GM21526 (cell line): ENCODE measurements at regions not wholly inside any gene's neighbourhood (a gene's known extent, or its start where the extent isn't known, plus 50 kb on each side); places are given as distances from the start of the nearest gene placed in this dataset.

Experiments
- ATAC-seq: cut with Tn5 transposase; IDR thresholded peaks from one replicate; pipeline ENCODE4 v1.9.1; 2021; ENCODE audit warnings: moderate library complexity; ENCODE audit not compliant: unreplicated experiment, low FRiP score

DNA sequence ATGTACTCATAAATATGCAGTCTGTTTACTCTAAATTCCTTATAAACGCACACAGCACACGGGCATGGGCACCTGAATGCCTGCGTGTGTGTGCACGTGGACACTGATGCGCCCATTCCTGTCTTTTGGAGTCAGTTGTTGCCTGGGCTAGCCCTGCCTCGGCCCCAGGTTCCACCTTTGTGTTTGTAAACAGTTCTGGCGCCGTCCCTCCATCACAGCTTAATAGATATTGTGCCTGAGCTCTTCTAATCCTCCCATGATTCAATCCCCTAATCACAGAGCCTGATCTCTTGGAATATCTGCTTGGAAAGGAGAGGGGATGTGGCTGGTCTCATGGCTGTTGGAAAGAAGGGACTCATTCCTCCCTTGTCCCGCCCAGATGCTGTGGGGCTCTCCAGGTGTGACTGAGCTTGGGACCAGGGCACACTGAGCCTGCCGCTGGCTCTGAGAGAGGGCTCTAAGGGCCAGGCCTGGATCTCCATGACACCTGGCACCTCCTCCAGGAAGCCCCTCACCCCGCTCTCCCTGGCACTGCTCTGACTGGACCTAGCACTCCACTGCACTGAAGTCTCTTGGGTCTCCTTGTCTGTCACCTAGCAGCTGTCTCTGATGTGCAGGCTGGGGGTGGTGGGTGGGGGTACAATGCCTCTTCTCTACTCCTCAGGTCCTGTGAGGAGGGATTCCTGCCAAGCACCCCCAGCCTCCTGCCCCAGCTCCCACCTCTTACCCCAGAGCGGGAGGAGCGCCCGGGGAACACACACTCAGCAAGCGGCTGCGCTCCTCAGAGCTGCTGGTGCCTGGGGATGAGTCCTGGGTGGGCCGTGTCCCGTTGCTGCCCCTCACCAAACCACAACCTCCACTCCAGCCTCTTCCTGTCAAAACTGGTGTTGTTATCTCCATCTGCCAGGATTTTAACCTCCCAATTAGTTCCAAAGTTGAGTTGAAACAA, 181.3 kb downstream of the INHBB start:
- ATAC-seq = no peak

DNA sequence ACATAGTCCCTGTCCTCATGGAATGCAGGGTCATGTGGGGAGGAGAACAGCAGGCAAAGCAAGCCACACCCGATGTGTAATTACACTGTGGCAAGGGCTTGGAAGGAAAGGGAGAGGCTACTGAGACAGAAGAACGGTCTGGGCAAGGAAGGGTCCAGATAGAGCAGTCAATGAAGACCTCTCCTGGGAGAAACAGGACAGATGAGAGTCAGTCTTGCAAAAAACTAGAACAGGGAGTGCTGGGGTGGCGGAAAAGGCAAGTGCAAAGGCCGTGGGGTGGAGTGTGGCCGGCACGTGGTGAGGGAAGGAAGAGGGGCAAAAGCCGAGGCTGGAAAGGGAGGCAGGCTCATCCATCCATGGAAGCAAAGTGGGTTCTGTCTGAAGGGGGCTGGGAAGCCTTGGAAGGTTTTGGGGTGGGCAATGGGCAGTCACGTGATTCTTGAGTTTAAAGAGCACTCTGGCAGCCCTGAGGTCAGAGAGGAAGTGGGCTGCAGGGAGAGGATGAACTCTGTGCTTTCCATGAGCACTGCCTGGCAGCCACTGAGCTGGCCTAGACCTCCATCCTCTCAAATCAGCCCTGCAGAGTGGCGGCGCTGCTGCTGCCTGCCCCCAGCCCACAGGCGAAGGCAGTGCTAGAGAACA, 182.2 kb downstream of the INHBB start:
- ATAC-seq = no peak

DNA sequence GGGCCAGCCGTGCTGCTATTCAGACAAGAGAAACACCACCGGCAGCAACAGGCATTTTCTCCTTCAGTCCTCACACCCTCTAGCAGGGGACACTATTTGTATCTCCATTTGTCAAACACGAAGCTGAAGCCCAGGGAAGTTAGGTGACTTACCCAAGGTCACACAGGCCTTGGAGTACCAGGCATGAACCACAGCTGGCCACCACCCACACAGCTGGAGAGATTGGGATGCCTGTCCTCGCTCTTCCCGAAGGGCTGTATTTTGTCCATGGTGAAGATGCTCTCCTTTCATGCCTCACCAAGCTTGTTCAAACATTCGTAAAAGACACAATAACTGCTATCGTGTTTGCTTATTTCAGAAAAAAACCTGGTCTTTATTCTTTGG, 182.7 kb downstream of the INHBB start:
- ATAC-seq = no peak

DNA sequence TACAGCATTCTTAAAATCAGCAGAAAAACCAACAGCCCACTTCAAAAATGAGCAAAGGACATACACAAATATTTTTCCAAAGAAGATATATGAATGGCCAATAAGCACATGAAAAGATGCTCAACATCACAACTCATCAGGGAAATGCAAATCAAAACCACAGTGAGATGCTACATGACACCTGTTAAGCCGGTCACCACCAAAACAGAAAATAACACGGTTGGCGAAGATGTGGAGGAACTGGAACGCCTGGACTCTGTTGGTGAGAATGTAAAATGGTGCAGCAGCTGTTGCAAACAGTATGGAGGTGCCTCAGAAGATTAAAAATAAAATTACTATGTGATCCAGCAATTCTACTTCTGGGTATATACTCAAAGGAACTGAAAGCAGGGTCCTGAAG, 184.8 kb downstream of the INHBB start:
- no peak for ATAC-seq

DNA sequence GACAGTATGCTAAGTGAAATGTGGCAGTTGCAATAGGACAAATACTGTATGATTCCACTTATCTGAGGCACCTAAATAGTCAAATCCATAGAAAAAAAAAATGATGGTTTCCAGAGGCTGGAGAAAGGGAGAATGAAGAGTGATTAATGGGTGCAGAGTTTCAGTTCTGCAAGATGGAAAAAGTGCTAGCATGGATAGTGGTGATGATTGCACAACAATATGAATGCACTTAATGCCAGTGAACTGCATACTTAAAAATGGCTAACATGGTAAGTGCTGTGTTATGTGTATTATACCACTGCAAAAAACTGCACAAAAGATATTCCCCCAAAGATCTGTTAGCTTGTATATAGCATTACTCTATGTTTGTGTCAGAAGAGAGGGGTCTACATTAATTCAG, 185.4 kb downstream of the INHBB start:
- no peak for ATAC-seq

DNA sequence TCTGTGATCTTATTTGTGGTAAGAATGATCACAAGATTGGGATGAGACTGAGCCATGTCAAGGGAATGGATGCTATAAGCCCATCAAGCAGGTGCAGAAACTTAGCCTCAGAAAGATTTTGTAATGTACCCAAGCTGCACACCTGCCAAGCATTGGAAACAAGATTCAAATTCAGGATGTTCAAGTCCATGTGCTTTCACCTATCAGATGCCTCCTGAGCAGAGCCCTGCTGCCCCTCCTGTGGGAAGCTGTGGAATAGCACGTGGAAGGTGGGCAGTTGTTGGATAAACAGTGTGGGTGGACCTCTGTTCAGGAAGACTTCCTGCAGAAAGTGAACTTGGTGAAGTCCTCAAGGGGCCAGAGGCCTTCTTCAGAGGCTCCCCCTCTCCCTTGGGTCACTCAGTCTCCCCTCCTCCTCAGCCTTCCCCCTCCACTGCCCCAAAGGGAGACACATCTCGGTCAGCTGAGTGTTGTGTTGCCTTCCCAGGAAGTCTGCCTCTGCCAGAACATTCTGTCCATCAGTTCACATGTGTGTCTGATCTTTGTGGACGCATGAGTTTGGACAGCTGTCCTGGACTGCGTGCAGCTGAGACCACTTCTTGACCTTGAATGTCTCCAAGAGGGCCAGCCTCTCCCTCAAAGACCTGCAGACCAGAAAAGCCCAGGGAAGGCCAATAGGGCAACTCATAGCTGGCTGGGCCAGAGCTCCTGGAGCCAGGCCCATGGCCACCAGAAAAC, 186.1 kb downstream of the INHBB start:
- no peak for ATAC-seq

DNA sequence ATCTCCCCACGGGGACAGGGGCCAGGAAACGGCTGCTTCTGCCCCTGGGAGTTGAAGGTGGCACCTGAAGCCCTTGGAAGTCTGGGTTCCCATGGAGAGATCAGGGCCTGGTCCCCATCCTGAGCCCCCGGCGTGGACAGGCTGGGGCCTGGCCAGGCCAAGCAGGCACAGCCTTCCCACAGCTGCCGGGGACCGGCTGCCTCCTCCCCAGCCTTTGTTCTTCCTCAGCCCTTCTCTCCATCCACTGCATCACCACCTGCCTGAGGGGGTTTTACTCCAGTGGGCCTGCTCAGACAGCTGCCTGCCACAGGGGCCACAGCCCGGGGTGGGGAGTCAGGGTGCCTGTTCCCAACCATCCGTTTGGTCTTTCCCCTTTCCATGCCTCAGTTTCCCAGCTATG, 187.7 kb downstream of the INHBB start:
- ATAC-seq = no peak

DNA sequence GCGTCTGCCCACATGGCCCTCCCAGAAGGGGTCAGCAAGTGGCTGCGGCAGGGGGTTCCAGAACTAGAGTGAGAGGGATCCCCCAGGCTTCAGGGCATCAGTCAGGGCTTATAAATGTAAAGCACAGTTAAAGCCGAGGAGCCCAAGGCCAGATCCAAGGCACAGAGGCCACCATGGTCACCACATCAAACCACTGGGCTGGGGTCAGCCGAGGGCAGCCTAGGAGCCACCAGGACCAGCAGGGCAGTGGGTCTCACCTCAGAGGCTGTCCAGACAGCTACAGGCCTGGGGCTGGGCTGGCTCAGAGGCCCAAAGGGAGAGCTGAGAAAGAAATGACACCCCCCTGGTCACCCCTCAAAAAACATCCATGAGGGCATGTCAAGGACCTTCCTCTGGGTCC, 188.5 kb downstream of the INHBB start:
- ATAC-seq = no peak

DNA sequence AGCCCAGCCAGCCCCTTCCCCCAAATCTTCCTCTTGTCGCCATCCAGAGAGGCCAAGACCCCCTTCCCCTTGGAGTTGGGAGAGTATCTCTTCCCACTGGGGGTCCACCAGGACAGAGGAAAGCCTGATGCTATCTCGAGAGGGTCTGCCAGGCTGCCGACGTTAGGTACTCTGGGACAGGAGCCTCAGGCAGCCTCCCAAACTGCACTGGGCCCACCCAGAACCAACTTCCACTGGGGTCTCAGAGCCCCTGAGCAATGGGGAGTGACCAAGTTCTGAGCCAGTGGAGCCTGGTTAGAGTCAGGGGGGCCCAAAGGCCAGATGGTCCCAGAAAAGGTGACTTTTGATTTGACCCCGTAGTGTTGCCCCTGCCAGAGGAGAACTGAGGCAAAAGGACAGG, 189.1 kb downstream of the INHBB start:
- no peak for ATAC-seq

DNA sequence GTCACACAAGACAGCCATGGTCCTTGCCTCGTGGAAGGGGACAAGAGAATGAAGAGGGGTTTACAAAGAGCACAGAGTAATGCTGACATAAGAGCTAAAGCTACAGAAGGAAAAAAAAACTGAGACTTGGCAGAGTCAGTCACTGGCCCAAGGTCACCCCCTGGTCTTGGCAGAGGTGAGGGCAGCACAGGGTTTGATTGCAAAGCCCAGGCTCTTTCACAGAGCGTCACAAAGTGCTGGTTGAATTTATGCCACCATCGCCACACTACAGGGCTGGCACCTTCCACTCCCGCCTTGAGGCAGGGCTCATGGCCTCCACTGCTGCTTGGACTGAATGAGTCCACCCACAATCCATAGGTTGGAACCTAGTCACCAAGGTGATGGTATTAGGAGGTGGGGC, 190.2 kb downstream of the INHBB start:
- no peak for ATAC-seq

DNA sequence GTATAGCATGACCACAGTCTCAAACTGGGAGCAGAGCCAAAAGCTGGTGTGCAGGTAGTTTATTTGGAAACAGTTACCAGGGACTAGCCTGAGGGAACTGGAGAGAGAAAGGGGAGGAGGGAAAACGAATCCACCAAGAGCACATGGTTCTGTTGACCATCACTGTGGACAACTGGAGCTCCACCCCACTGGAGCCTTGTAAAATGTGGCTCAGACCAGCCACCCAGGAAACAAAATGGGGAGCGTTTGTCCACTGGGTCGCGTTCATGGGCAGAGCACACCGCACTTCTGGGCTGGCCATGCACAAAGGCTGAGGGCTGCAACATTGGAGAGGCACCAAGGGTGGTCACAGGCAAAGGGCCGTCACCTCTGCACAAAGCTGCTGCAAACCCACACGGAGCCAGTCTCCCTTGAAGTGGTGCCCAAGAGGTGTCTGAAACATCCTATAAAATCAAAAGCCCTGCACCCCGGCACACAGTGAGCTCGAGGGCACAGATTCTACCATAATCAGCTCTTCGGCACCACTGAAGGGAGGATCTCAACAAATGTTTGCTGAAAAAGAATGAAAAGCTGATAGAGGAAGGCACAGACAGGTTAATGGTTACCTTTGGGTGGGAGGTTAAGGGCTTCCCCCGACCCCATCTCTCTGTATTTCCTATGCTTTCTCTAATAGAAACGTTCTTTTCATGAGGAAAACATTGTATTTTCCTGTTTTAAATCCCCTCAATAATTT, 192.9 kb downstream of the INHBB start:
- no peak for ATAC-seq

DNA sequence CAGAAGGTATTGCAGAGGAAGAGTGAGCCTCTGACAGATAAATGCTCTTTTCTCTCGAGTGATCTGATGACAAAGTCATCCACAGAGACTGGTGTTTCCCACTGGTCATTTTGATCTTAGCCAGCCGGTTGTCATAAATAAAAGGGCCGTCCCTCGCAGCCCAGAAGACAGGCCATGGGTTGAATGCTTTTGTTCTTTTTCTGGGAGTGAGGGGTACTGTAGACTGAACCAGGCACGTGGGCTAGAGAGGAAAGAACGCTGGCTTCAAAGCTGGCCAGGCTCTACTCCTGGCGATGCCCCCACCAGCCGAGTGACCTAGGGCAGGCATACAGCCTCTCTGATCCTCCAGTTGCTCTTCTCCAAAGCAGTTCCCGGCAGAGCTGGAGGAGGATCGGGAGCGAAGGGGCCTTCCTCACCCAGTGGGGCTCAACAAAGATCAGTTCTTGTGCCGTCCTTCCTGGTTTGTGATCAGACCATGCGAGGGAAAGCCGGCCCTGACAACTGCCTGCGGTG, 193.5 kb downstream of the INHBB start:
- ATAC-seq = no peak

DNA sequence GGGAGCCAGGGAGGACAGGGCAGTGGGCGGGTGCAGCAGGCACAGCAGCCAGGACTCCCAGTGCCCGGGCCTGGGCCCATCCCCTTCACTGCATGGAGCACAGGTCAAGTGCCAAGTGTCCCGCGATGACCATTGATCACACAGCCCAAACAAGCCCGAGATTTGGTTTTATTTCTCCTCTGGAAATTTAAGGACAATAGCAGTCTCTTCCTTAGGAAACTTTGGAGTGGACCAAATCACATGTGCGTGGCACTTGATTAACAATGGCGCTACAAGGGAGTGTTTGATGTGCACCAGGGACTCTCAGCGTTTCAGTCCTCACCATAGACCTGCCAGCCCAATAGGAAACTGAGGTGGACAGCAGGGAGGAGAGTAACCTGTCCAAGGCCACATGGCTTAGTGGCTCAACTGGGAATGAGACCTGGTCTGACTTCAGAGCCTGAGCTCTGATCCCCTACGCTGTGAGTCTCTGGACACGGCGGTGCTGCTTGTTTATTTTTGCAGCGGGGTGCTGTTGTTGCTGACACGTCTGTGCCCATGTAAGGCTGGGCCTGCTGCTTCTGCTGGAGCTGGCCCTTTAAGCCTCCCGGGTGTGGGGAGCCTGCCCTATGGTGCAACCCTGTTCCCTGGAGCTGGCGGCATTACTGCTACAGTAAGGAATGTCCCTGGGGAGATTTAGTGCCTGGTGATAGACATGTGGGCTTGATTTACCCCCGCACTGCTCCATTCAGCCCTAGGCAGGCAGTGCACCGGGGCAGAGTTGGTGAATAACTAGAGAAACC, 194.2 kb downstream of the INHBB start:
- ATAC-seq = no peak

DNA sequence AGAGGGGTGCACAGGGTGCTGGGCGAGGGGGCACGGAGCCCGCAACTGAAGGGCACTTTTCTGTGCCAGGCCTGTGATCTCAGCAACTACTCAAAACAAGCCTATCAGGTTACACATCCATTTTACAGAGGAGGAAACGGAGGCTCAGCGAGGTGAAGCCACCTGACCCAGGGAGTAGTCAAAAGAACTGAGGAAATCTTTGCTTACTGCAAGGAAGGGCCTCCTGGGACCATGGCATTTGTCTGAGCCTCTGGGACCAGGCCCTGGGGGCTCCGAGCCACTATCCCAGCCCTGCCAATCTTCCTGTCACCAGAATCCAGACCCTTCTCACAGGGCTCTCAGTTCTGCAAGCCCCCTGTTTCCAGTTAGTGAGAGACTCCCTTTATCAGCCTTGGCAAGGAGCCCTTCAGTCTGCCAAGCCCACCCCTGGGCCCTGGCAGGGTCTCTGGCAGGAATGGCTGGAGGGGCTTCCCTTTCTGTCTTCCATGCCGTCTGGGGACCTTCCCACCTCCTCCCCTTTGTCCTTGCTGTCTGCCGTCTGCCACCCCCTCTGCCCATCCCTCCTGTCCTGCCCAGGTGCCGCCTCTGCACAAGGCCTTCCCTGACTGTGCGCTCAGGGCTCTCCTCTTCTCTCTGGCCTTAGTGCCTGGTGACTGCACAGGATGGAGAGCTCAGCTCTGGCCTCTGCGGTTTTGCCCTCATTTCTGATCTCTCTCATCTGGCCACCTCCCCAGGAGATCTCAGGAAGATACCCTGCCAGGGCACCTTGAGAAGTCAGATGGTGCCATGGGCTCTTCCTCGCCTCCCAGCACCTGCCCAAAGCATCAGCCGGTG, 194.7 kb upstream of the GLI2 start:
- no peak for ATAC-seq

DNA sequence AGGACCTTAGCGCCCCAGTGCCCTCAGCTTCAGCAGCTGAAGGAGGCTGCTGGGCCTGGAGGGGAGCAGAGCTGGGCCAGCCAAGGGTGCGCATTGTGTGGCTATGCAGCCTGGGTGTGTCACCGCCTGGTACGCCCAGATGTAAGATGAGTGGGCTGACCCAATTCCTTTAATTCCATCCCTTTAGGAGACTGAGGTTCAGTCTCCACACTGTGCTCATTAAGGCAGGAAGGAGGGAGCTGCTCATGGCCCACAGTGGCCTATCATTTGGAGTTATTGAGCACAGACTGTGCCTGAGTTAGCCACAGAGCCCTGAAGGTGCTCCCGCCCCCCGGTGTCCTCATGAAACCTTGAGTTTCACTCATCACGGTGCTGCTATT, 194.1 kb upstream of the GLI2 start:
- ATAC-seq = no peak

DNA sequence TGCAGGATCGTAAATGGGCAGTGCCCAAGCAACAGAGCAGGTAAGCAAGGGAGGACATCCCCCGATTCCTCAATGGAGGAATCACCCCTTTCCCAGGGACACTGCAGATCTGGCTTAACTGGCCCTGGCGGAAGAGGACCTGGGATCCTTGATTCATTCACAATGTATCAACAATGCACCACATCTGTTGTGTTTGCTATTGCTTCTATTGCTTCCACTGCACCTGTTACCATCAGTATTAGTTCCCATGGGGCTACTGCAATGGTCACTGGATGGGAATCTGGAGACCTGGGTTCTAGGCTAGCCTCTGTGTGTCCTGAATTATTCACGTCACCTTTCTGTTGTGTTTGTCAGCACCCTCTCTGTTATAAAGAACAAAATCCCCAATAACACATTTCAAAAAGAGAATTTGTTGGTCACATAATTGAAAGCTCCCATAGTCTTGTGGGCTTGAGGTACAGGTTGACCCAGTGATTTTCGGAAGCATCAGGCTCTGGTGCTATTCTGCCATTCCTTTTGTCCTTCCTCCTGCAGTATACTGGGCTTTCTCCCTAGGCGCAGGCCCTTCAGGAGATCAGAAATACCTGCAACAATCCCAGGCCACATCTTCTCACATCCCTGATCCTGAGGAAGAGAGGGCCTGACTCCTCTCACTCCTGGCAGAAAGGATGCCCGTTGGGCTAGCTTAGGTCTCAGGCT, 193.5 kb upstream of the GLI2 start:
- ATAC-seq = no peak

DNA sequence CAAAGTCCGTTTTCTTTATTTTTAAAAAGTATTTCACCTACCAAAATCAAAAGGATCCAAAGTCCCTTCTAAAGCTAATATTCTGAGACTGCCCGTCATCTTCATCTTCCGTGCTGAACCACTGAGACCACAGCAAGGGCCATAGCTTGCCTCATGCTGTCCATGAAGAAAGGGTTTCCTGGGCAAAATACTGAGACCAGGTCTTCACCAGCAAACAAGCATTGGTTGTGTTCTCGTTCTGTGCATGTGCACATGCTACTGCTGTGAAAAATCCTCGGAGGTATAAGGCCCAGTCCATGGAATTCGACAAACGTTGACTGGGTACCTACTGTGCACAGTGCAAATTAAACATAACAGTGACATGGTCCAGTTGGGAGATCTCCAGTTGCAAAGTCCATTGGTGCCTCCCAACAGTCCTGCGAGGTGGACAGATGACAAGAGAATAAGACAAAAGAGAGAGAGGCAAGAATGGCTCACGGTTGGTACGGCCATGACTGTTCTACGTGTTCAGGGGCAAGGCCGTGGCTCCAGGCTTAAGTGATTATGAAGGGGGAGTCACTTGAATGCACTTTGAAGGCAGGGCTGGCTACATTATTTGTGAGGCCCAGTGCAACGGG, 192.6 kb upstream of the GLI2 start:
- ATAC-seq = no peak

DNA sequence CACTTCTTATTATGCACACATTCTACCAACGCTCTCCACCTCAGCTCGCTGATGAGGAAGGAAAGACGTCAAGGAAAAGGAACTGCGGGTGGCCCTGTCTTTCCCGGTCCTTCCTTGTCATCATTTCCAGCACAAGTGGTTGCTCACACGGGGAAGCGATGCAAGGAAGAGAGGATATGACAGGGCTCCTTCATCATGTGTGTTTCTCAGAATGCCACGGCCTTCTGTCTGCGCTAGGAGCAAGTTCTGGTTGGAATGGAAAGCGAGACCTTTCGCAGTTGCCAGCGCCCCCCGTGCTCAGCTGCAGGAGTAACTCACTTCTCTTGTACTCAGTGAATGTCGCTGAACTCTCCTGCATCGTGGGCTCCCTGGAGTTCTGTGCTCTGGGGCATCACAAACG, 191.8 kb upstream of the GLI2 start:
- ATAC-seq = no peak
